LNCAP (cell line): ENCODE measurements at regions not wholly inside any gene's neighbourhood (a gene's known extent, or its start where the extent isn't known, plus 50 kb on each side); places are given as distances from the start of the nearest gene placed in this dataset.

Experiments used
- TF ChIP-seq, protein P1 (sequence below): fragments of 450-650 bp; IDR thresholded peaks from 2 replicates; pipeline ENCODE4 v1.5.1; 2017; ENCODE audit warnings: mild to moderate bottlenecking

DNA sequence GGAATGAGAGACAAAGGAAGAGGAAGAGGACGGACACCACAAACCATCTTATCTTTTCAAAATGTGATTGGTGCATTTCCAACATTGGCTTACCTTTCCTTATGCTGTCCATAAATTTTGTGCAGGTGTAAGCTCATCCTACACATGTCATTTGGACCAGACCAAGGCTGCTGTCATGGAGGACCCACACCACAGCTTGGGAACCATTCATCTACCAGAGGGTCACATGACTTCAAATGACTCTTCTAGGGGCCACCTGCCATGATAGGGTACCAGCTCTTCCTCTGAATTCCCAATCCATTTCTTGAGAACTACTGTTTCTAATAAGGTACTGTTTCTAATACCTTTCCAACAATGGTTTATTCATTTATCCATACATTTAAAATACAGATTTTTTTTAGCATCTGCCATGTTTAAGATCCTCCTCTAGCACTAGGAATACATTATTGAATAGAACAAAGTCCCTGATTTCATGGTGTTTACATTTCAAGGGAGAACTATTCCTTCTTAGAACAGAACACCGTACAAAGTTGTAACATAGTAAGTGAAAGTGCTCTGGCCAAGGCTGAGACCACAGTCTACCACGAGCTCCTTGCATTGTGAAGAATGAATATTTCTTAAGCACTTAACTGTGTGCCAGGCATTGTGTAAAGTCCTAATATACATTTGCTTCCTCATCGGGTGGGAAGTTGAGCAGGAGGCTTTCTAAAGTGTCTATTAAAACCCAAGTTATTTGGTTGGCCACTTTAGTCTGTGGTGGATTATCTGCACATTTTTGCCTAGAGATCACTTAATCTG lies 246.1 kb upstream of the FN1 start:
- TF ChIP-seq, protein P1, sequence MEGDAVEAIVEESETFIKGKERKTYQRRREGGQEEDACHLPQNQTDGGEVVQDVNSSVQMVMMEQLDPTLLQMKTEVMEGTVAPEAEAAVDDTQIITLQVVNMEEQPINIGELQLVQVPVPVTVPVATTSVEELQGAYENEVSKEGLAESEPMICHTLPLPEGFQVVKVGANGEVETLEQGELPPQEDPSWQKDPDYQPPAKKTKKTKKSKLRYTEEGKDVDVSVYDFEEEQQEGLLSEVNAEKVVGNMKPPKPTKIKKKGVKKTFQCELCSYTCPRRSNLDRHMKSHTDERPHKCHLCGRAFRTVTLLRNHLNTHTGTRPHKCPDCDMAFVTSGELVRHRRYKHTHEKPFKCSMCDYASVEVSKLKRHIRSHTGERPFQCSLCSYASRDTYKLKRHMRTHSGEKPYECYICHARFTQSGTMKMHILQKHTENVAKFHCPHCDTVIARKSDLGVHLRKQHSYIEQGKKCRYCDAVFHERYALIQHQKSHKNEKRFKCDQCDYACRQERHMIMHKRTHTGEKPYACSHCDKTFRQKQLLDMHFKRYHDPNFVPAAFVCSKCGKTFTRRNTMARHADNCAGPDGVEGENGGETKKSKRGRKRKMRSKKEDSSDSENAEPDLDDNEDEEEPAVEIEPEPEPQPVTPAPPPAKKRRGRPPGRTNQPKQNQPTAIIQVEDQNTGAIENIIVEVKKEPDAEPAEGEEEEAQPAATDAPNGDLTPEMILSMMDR, result no peak

DNA sequence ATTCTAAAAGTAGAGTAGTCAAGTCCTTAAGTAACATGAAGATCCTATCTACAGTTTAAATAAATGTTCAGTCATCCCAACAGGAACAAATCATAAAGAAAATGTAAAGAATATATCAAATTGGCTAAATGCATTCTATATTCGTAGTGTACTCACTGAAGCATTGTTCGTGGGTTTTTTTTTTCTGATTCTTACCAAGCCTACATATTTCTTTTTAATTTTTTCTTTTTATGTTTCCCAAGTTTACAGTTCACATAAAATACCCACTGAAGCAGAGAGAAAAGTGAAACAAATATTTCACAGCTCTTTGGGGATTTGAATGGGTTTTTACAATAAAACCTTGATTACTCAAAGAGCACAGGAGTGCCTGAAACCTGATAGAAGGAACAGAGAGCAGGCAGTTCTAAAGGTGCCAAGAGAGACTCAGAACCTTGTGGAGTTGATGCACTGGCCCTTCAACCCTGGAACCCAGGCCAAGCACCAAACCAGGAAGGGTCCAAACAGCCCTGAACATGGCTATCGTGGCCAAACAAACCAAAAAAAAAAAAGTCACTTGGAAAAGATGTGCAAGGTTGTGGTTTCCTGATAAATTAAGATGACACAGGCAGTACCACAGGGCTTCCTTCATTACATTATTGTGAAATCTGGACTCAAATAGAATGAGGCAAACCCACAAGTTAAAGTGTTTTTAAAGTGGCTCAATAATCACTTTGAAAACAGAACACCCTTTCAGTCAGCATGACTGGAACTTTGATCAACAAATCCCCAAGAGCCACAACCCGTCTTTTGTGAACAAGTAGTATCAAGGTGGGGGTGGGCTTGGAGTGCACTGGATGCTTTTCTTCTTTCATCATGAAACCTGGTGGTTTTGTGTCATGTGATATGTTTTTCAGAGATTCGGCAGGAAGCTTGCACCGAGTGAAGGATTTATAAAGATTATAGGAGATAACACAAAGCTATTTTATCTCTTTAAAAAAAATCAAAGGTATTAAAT lies 245.0 kb upstream of the FN1 start:
- TF ChIP-seq, protein P1, result no peak

- TF ChIP-seq, protein P1, result no peak
Observed at GRCh38 chr2:215678094-215678493, 242.2 kb upstream of the FN1 start.

GRCh38 chr2:215677481-215677880 lies 241.6 kb upstream of the FN1 start:
- TF ChIP-seq, protein P1, result no peak

GRCh38 chr2:215672406-215672805 lies 236.5 kb upstream of the FN1 start:
- TF ChIP-seq, protein P1, result no peak

GRCh38 chr2:215671691-215672090 lies 235.8 kb upstream of the FN1 start:
- TF ChIP-seq, protein P1, result no peak

- TF ChIP-seq, protein P1, result no peak
Observed at GRCh38 chr2:215671244-215671643, 235.4 kb upstream of the FN1 start.
